H9 (cell line): ENCODE measurements at regions not wholly inside any gene's neighbourhood (a gene's known extent, or its start where the extent isn't known, plus 50 kb on each side); places are given as distances from the start of the nearest gene placed in this dataset.

Experiments
- DNase-seq: peaks from one replicate; pipeline ENCODE4 v3.0.0-alpha.2; 2017
- H2AFZ ChIP-seq: one replicate; pipeline ENCODE4 v1.6.1; 2013; ENCODE audit warnings: mild to moderate bottlenecking, low read length, control low read depth, moderate library complexity
- H2AK5ac ChIP-seq: 2 replicates; pipeline ENCODE4 v1.6.1; 2013; ENCODE audit warnings: low read length, control low read depth, mixed read lengths; ENCODE audit not compliant: insufficient read length
- H2BK120ac ChIP-seq: one replicate; pipeline ENCODE4 v1.6.1; 2013; ENCODE audit warnings: low read depth, mild to moderate bottlenecking, low read length, control low read depth, inconsistent platforms; ENCODE audit not compliant: poor library complexity, severe bottlenecking
- H2BK12ac ChIP-seq: 2 replicates; pipeline ENCODE4 v1.6.1; 2013; ENCODE audit warnings: low read length, control low read depth, mixed read lengths, low read depth; ENCODE audit not compliant: insufficient read length
- H2BK15ac ChIP-seq: 2 replicates; pipeline ENCODE4 v1.6.1; 2013; ENCODE audit warnings: low read depth, low read length, control low read depth
- H2BK20ac ChIP-seq: one replicate; pipeline ENCODE4 v1.6.1; 2013; ENCODE audit warnings: low read depth, mild to moderate bottlenecking, low read length, control low read depth, inconsistent platforms; ENCODE audit not compliant: poor library complexity, severe bottlenecking
- H2BK5ac ChIP-seq: 2 replicates; pipeline ENCODE4 v1.6.1; 2013; ENCODE audit warnings: low read length, control low read depth, mixed read lengths; ENCODE audit not compliant: insufficient read length
- H3K14ac ChIP-seq: 2 replicates; pipeline ENCODE4 v1.6.1; 2013; ENCODE audit warnings: low read length, control low read depth; ENCODE audit not compliant: insufficient read depth
- H3K18ac ChIP-seq: 2 replicates; pipeline ENCODE4 v1.6.1; 2013; ENCODE audit warnings: low read depth, mild to moderate bottlenecking, mixed read lengths, low read length, control low read depth; ENCODE audit not compliant: insufficient read length
- H3K23ac ChIP-seq: 2 replicates; pipeline ENCODE4 v1.6.1; 2013; ENCODE audit warnings: low read length, control low read depth, mixed read lengths, low read depth; ENCODE audit not compliant: insufficient read length
- H3K23me2 ChIP-seq: 2 replicates; pipeline ENCODE4 v1.6.1; 2013; ENCODE audit warnings: low read depth, mild to moderate bottlenecking, mixed read lengths, low read length, control low read depth; ENCODE audit not compliant: insufficient read length, poor library complexity, severe bottlenecking
- H3K27ac ChIP-seq: 2 replicates; pipeline ENCODE4 v1.5.1; 2013; ENCODE audit warnings: low read length, control low read depth, mixed read lengths, low read depth; ENCODE audit not compliant: insufficient read length
- H3K27me3 ChIP-seq: 2 replicates; pipeline ENCODE4 v1.6.1; 2013; ENCODE audit warnings: low read length, control low read depth, inconsistent platforms; ENCODE audit not compliant: insufficient read depth
- H3K4ac ChIP-seq: 2 replicates; pipeline ENCODE4 v1.6.1; 2013; ENCODE audit warnings: low read depth, mild to moderate bottlenecking, control low read depth, inconsistent platforms, low read length, moderate library complexity
- H3K4me1 ChIP-seq: 2 replicates; pipeline ENCODE4 v1.6.1; 2013; ENCODE audit warnings: low read length, control low read depth, inconsistent platforms; ENCODE audit not compliant: insufficient read depth
- H3K4me2 ChIP-seq: 2 replicates; pipeline ENCODE4 v1.6.1; 2013; ENCODE audit warnings: low read length, control low read depth, mixed read lengths; ENCODE audit not compliant: insufficient read length, insufficient read depth
- H3K56ac ChIP-seq: 2 replicates; pipeline ENCODE4 v1.6.1; 2013; ENCODE audit warnings: low read depth, mild to moderate bottlenecking, mixed read lengths, low read length, control low read depth; ENCODE audit not compliant: insufficient read length
- H3K79me1 ChIP-seq: 2 replicates; pipeline ENCODE4 v1.6.1; 2013; ENCODE audit warnings: low read depth, mild to moderate bottlenecking, moderate library complexity, low read length, control low read depth, inconsistent platforms; ENCODE audit not compliant: insufficient read depth, poor library complexity, severe bottlenecking
- H3K79me2 ChIP-seq: 2 replicates; pipeline ENCODE4 v1.6.1; 2013; ENCODE audit warnings: low read length, control low read depth, inconsistent platforms; ENCODE audit not compliant: insufficient read depth
- H3K9ac ChIP-seq: 2 replicates; pipeline ENCODE4 v1.6.1; 2013; ENCODE audit warnings: low read length, control low read depth, mixed read lengths; ENCODE audit not compliant: insufficient read length; ENCODE audit errors: extremely low read depth
- H3K9me3 ChIP-seq: one replicate; pipeline ENCODE4 v1.6.1; 2013; ENCODE audit warnings: low read depth, low read length, inconsistent platforms; ENCODE audit not compliant: control insufficient read depth
- H3T11ph ChIP-seq: one replicate; pipeline ENCODE4 v1.6.1; 2013; ENCODE audit warnings: mild to moderate bottlenecking, low read length, control low read depth, inconsistent platforms
- H4K20me1 ChIP-seq: one replicate; pipeline ENCODE4 v1.6.1; 2013; ENCODE audit not compliant: control insufficient read depth, insufficient read length, insufficient read depth
- H4K5ac ChIP-seq: 2 replicates; pipeline ENCODE4 v1.6.1; 2013; ENCODE audit warnings: low read depth, mild to moderate bottlenecking, mixed read lengths, low read length, control low read depth; ENCODE audit not compliant: insufficient read length
- H4K8ac ChIP-seq: replicated peaks from 2 replicates; pipeline ENCODE4 v1.6.1; 2013; ENCODE audit warnings: low read length, control low read depth, mixed read lengths, low read depth; ENCODE audit not compliant: insufficient read length
- H4K91ac ChIP-seq: 2 replicates; pipeline ENCODE4 v1.6.1; 2013; ENCODE audit warnings: low read depth, mild to moderate bottlenecking, moderate library complexity, mixed read lengths, low read length, control low read depth; ENCODE audit not compliant: insufficient read length
- H3K27ac Mint-ChIP-seq, 3 experiments: 2 replicates in 2 of 3; 3 replicates in 1 of 3; pipeline ENCODE4 v1.8.0; 2020 to 2021; ENCODE audit warnings: mixed read lengths in 3 of 3, mild to moderate bottlenecking in 1 of 3, moderate library complexity in 1 of 3
- H3K27me3 Mint-ChIP-seq: 2 replicates; pipeline ENCODE4 v1.8.0; 2021; ENCODE audit warnings: low read depth, mild to moderate bottlenecking, moderate library complexity, mixed read lengths
- H3K36me3 Mint-ChIP-seq, 3 experiments: 2 replicates in 2 of 3; 3 replicates in 1 of 3; pipeline ENCODE4 v1.8.0; 2020 to 2021; ENCODE audit warnings: low read depth in 3 of 3, mixed read lengths in 3 of 3; ENCODE audit not compliant: insufficient read depth in 1 of 3
- H3K4me1 Mint-ChIP-seq, 2 experiments: 2 replicates each; pipeline ENCODE4 v1.8.0; 2020; ENCODE audit warnings: mixed read lengths in 2 of 2
- H3K4me3 Mint-ChIP-seq, 2 experiments: 2 replicates in 1 of 2; 3 replicates in 1 of 2; pipeline ENCODE4 v1.8.0; 2020 to 2021; ENCODE audit warnings: mild to moderate bottlenecking in 2 of 2, mixed read lengths in 2 of 2, moderate library complexity in 1 of 2
- H3K9me3 Mint-ChIP-seq, 2 experiments: 2 replicates in 1 of 2; 3 replicates in 1 of 2; pipeline ENCODE4 v1.8.0; 2020; ENCODE audit warnings: mild to moderate bottlenecking in 2 of 2, mixed read lengths in 2 of 2, moderate library complexity in 1 of 2
- WGBS: extraction: QIAGEN DNeasy Blood & Tissue Kit; methylation state at CpG from one replicate; pipeline ENCODE4 v1.1.7; 2013; ENCODE audit warnings: missing lambda C conversion rate, low lambda C conversion rate, mixed read lengths; ENCODE audit not compliant: insufficient read length; ENCODE audit errors: extremely low coverage; 5-methylcytosine and 5-hydroxymethylcytosine counted together
- TF ChIP-seq, protein P1 (sequence below): fragments of 200-600 bp; sonication (generic); conservative IDR thresholded peaks from 3 replicates; pipeline ENCODE4 v1.8.0; 2021; ENCODE audit warnings: antibody characterized with exemption, mild to moderate bottlenecking

DNA sequence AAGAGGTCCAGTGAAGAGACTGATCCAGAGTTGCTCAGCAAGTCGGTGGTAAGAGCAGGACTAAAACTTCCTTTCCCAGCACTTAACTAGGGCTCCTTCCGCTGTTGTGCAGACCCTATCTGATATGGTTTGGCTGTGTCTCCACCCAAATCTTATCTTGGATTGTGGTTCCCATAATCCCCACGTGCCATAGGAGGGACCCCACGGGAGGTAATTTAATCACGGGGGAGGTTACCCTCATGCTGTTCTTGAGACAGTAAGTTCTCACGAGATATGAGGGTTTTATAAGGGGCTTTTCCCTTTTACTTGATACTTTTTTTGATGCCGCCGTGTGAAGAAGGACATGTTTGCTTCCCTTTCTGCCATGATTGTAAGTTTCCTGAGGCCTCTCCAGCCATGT, 221.9 kb upstream of the GLRA1 start:
- Histone ChIP-seq H3K14ac (no peak overlapping the region), H3K18ac (no peak overlapping the region), H2BK15ac (no peak overlapping the region), H3K4ac (no peak overlapping the region), H2AFZ (no peak overlapping the region), H3K23me2 (no peaks in the 10 kb centered on the region), H3K27me3 (no peaks in the 10 kb centered on the region), H2BK20ac (no peak overlapping the region), H3K56ac (no peak overlapping the region), H2BK120ac (no peak overlapping the region), H4K5ac (no peak overlapping the region), H3K4me2 (no peak overlapping the region), H3T11ph (no peak overlapping the region), H4K8ac (no peak overlapping the region), H3K79me1 (no peaks in the 10 kb centered on the region), H3K9ac (no peak overlapping the region), H3K23ac (no peak overlapping the region), H3K27ac (no peak overlapping the region), H2BK12ac (no peak overlapping the region), H4K91ac (no peak overlapping the region), H3K9me3 (no peaks in the 10 kb centered on the region), H3K4me1 (no peaks in the 10 kb centered on the region), H3K79me2 (no peaks in the 10 kb centered on the region), H2AK5ac (no peak overlapping the region), H2BK5ac (no peak overlapping the region), H4K20me1 (no peaks in the 10 kb centered on the region)
- H3K4me1 Mint-ChIP-seq = no peaks in the 10 kb centered on the region; a peak in 1 of 4 replicates
- WGBS = no CpG with 5 or more reads among the region's 8 CpGs
- H3K4me3 Mint-ChIP-seq = no peak overlapping the region
- H3K9me3 Mint-ChIP-seq = no peaks in the 10 kb centered on the region; a peak in 1 of 5 replicates
- no peaks in the 10 kb centered on the region; the same call in 1 of the 2 replicates for H3K27me3 Mint-ChIP-seq
- H3K36me3 Mint-ChIP-seq = no peaks in the 10 kb centered on the region
- no peak for DNase-seq
- H3K27ac Mint-ChIP-seq = no peak overlapping the region
- TF ChIP-seq, protein P1, sequence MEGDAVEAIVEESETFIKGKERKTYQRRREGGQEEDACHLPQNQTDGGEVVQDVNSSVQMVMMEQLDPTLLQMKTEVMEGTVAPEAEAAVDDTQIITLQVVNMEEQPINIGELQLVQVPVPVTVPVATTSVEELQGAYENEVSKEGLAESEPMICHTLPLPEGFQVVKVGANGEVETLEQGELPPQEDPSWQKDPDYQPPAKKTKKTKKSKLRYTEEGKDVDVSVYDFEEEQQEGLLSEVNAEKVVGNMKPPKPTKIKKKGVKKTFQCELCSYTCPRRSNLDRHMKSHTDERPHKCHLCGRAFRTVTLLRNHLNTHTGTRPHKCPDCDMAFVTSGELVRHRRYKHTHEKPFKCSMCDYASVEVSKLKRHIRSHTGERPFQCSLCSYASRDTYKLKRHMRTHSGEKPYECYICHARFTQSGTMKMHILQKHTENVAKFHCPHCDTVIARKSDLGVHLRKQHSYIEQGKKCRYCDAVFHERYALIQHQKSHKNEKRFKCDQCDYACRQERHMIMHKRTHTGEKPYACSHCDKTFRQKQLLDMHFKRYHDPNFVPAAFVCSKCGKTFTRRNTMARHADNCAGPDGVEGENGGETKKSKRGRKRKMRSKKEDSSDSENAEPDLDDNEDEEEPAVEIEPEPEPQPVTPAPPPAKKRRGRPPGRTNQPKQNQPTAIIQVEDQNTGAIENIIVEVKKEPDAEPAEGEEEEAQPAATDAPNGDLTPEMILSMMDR = no peak
